ENCODE measurements at regions not wholly inside any gene's neighbourhood (a gene's known extent, or its start where the extent isn't known, plus 50 kb on each side); places are given as distances from the start of the nearest gene placed in this dataset.

GRCh38 chr1:70490153-70490552 lies 79.1 kb downstream of the CTH start:
- ChIA-PET CTCF (no interaction called here), POLR2A (no interaction called here)
- Histone ChIP-seq H3K4me3 (ENCODE audit: control insufficient read depth in 1 of 7, extremely low read depth in 1 of 7, insufficient read depth in 4 of 7, low read depth in 2 of 7, low read length in 6 of 7) (no peak overlapping the region), H3K36me3 (ENCODE audit: control insufficient read depth in 4 of 4, insufficient read depth in 4 of 4, low read length in 3 of 4) (no peaks in the 10 kb centered on the region), H3K9me3 (ENCODE audit: control extremely low read depth in 1 of 5, control insufficient read depth in 4 of 5, insufficient read depth in 2 of 5, low read depth in 1 of 5, low read length in 4 of 5) (peaks cover 0 to 3% (median 0%) of the 10 kb centered on the region in 5 experiments), H3K27ac (ENCODE audit: insufficient read depth in 1 of 2, low read depth in 1 of 2, low read length in 2 of 2, poor library complexity in 1 of 2, severe bottlenecking in 2 of 2) (no peak overlapping the region), H3K27me3 (replicated peaks in 2 of 5; ENCODE audit: control insufficient read depth in 4 of 5, insufficient read depth in 5 of 5, low read length in 4 of 5) (no peaks in the 10 kb centered on the region), H3K4me1 (ENCODE audit: control extremely low read depth in 1 of 4, control insufficient read depth in 4 of 4, insufficient read depth in 4 of 4, low read length in 3 of 4) (no peaks in the 10 kb centered on the region)
- WGBS (ENCODE audit: insufficient coverage) = no CpG with 5 or more reads among the region's 1 CpG
- no peak for DNase-seq

- no CpG with 5 or more reads among the region's 2 CpGs for WGBS (ENCODE audit: insufficient coverage)
- POLR2A ChIA-PET = no interaction called here
- Histone ChIP-seq H3K9me3 (ENCODE audit: control extremely low read depth in 1 of 5, control insufficient read depth in 4 of 5, insufficient read depth in 2 of 5, low read depth in 1 of 5, low read length in 4 of 5) (peaks cover 0 to 3% (median 0%) of the 10 kb centered on the region in 5 experiments), H3K27ac (ENCODE audit: insufficient read depth in 1 of 2, low read depth in 1 of 2, low read length in 2 of 2, poor library complexity in 1 of 2, severe bottlenecking in 2 of 2) (no peak overlapping the region), H3K27me3 (replicated peaks in 2 of 5; ENCODE audit: control insufficient read depth in 4 of 5, insufficient read depth in 5 of 5, low read length in 4 of 5) (no peaks in the 10 kb centered on the region), H3K36me3 (ENCODE audit: control insufficient read depth in 4 of 4, insufficient read depth in 4 of 4, low read length in 3 of 4) (no peaks in the 10 kb centered on the region), H3K4me3 (ENCODE audit: control insufficient read depth in 1 of 7, extremely low read depth in 1 of 7, insufficient read depth in 4 of 7, low read depth in 2 of 7, low read length in 6 of 7) (no peak overlapping the region), H3K4me1 (ENCODE audit: control extremely low read depth in 1 of 4, control insufficient read depth in 4 of 4, insufficient read depth in 4 of 4, low read length in 3 of 4) (peaks cover 0 to 4% (median 0%) of the 10 kb centered on the region in 4 experiments)
- CTCF ChIA-PET = interaction anchor here (1.2 kb wide), 1 partner anchor 370 kb away, joined by 3 read pairs; no protein-coding TSS in a partner anchor
- DNase-seq = no peak
Observed at GRCh38 chr1:70495370-70495769, 84.3 kb downstream of the CTH start.

DNA sequence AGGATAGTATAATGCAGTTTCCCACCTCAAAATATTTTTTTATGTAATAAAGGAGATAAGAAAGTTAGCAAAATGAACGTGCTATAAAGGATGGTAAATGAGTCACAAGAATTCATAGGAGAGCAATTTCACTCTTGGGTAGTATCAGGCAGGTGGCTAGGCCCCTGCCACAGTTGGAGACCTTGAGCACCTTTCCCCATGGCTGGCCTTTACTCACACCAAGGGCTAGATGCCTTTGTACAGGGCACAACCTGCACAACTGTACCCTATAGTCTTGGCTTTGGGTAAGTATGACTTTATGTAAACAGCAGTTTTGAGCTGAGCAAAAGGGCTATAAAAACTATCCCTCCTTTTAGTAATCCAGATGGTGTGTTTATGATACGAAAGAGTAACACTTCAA lies 85.1 kb downstream of the CTH start:
- no CpG with 5 or more reads among the region's 2 CpGs for WGBS (ENCODE audit: insufficient coverage)

GRCh38 chr1:70497152-70497551 lies 86.1 kb downstream of the CTH start:
- WGBS (ENCODE audit: insufficient coverage) = 97% methylated on average over 3 of the region's 3 CpGs
- CTCF ChIA-PET = no interaction called here
- Histone ChIP-seq H3K4me3 (ENCODE audit: control insufficient read depth in 1 of 7, extremely low read depth in 1 of 7, insufficient read depth in 4 of 7, low read depth in 2 of 7, low read length in 6 of 7) (no peak overlapping the region), H3K4me1 (ENCODE audit: control extremely low read depth in 1 of 4, control insufficient read depth in 4 of 4, insufficient read depth in 4 of 4, low read length in 3 of 4) (peaks cover 0 to 4% (median 0%) of the 10 kb centered on the region in 4 experiments), H3K27me3 (replicated peaks in 2 of 5; ENCODE audit: control insufficient read depth in 4 of 5, insufficient read depth in 5 of 5, low read length in 4 of 5) (no peaks in the 10 kb centered on the region), H3K36me3 (ENCODE audit: control insufficient read depth in 4 of 4, insufficient read depth in 4 of 4, low read length in 3 of 4) (no peaks in the 10 kb centered on the region), H3K9me3 (ENCODE audit: control extremely low read depth in 1 of 5, control insufficient read depth in 4 of 5, insufficient read depth in 2 of 5, low read depth in 1 of 5, low read length in 4 of 5) (no peaks in the 10 kb centered on the region), H3K27ac (ENCODE audit: insufficient read depth in 1 of 2, low read depth in 1 of 2, low read length in 2 of 2, poor library complexity in 1 of 2, severe bottlenecking in 2 of 2) (no peak overlapping the region)
- POLR2A ChIA-PET = no interaction called here
- no peak for DNase-seq

More for the DNA sequence above, 85.1 kb downstream of the CTH start:
- no peak overlapping the region for H3K4me3 ChIP-seq (ENCODE audit: control insufficient read depth in 1 of 7, extremely low read depth in 1 of 7, insufficient read depth in 4 of 7, low read depth in 2 of 7, low read length in 6 of 7)
- ChIA-PET POLR2A (no interaction called here), CTCF (no interaction called here)
- peaks cover 0 to 4% (median 0%) of the 10 kb centered on the region in 4 experiments for H3K4me1 ChIP-seq (ENCODE audit: control extremely low read depth in 1 of 4, control insufficient read depth in 4 of 4, insufficient read depth in 4 of 4, low read length in 3 of 4)
- no peak for DNase-seq
- no peak overlapping the region for H3K27ac ChIP-seq (ENCODE audit: insufficient read depth in 1 of 2, low read depth in 1 of 2, low read length in 2 of 2, poor library complexity in 1 of 2, severe bottlenecking in 2 of 2)
- no peaks in the 10 kb centered on the region for H3K27me3 ChIP-seq (replicated peaks in 2 of 5; ENCODE audit: control insufficient read depth in 4 of 5, insufficient read depth in 5 of 5, low read length in 4 of 5)
- no peaks in the 10 kb centered on the region for H3K36me3 ChIP-seq (ENCODE audit: control insufficient read depth in 4 of 4, insufficient read depth in 4 of 4, low read length in 3 of 4)
- no peaks in the 10 kb centered on the region for H3K9me3 ChIP-seq (ENCODE audit: control extremely low read depth in 1 of 5, control insufficient read depth in 4 of 5, insufficient read depth in 2 of 5, low read depth in 1 of 5, low read length in 4 of 5)

- 63% methylated on average over 1 of the region's 2 CpGs for WGBS (ENCODE audit: insufficient coverage)
- Histone ChIP-seq H3K36me3 (ENCODE audit: control insufficient read depth in 4 of 4, insufficient read depth in 4 of 4, low read length in 3 of 4) (no peaks in the 10 kb centered on the region), H3K4me1 (ENCODE audit: control extremely low read depth in 1 of 4, control insufficient read depth in 4 of 4, insufficient read depth in 4 of 4, low read length in 3 of 4) (peaks cover 0 to 4% (median 0%) of the 10 kb centered on the region in 4 experiments), H3K27ac (ENCODE audit: insufficient read depth in 1 of 2, low read depth in 1 of 2, low read length in 2 of 2, poor library complexity in 1 of 2, severe bottlenecking in 2 of 2) (no peak overlapping the region), H3K9me3 (ENCODE audit: control extremely low read depth in 1 of 5, control insufficient read depth in 4 of 5, insufficient read depth in 2 of 5, low read depth in 1 of 5, low read length in 4 of 5) (no peaks in the 10 kb centered on the region), H3K4me3 (ENCODE audit: control insufficient read depth in 1 of 7, extremely low read depth in 1 of 7, insufficient read depth in 4 of 7, low read depth in 2 of 7, low read length in 6 of 7) (no peak overlapping the region), H3K27me3 (replicated peaks in 2 of 5; ENCODE audit: control insufficient read depth in 4 of 5, insufficient read depth in 5 of 5, low read length in 4 of 5) (no peaks in the 10 kb centered on the region)
- CTCF ChIA-PET = no interaction called here
- POLR2A ChIA-PET = no interaction called here
- peak in 2 of 3 donors; percentile 7 to 8 for DNase-seq
Observed at GRCh38 chr1:70498666-70499065, 87.6 kb downstream of the CTH start.

GRCh38 chr1:70499695-70500094 lies 88.6 kb downstream of the CTH start:
- Histone ChIP-seq H3K27me3 (replicated peaks in 2 of 5; ENCODE audit: control insufficient read depth in 4 of 5, insufficient read depth in 5 of 5, low read length in 4 of 5) (no peaks in the 10 kb centered on the region), H3K36me3 (ENCODE audit: control insufficient read depth in 4 of 4, insufficient read depth in 4 of 4, low read length in 3 of 4) (no peaks in the 10 kb centered on the region), H3K4me1 (ENCODE audit: control extremely low read depth in 1 of 4, control insufficient read depth in 4 of 4, insufficient read depth in 4 of 4, low read length in 3 of 4) (peaks cover 0 to 4% (median 0%) of the 10 kb centered on the region in 4 experiments), H3K4me3 (ENCODE audit: control insufficient read depth in 1 of 7, extremely low read depth in 1 of 7, insufficient read depth in 4 of 7, low read depth in 2 of 7, low read length in 6 of 7) (no peak overlapping the region), H3K27ac (ENCODE audit: insufficient read depth in 1 of 2, low read depth in 1 of 2, low read length in 2 of 2, poor library complexity in 1 of 2, severe bottlenecking in 2 of 2) (no peak overlapping the region), H3K9me3 (ENCODE audit: control extremely low read depth in 1 of 5, control insufficient read depth in 4 of 5, insufficient read depth in 2 of 5, low read depth in 1 of 5, low read length in 4 of 5) (no peaks in the 10 kb centered on the region)
- ChIA-PET POLR2A (no interaction called here), CTCF (no interaction called here)
- WGBS (ENCODE audit: insufficient coverage) = no CpG with 5 or more reads among the region's 1 CpG
- DNase-seq = peak in 1 of 3 donors; percentile 14

GRCh38 chr1:70503358-70503757 lies 92.3 kb downstream of the CTH start:
- no peaks in the 10 kb centered on the region for H3K27me3 ChIP-seq (replicated peaks in 2 of 5; ENCODE audit: control insufficient read depth in 4 of 5, insufficient read depth in 5 of 5, low read length in 4 of 5)
- H3K4me3 ChIP-seq (ENCODE audit: control insufficient read depth in 1 of 7, extremely low read depth in 1 of 7, insufficient read depth in 4 of 7, low read depth in 2 of 7, low read length in 6 of 7) = no peak overlapping the region
- H3K27ac ChIP-seq (ENCODE audit: insufficient read depth in 1 of 2, low read depth in 1 of 2, low read length in 2 of 2, poor library complexity in 1 of 2, severe bottlenecking in 2 of 2) = no peak overlapping the region
- CTCF ChIA-PET = no interaction called here
- POLR2A ChIA-PET = no interaction called here
- no peaks in the 10 kb centered on the region for H3K36me3 ChIP-seq (ENCODE audit: control insufficient read depth in 4 of 4, insufficient read depth in 4 of 4, low read length in 3 of 4)
- no CpG with 5 or more reads among the region's 1 CpG for WGBS (ENCODE audit: insufficient coverage)
- DNase-seq = no peak
- peaks cover 0 to 4% (median 0%) of the 10 kb centered on the region in 4 experiments for H3K4me1 ChIP-seq (ENCODE audit: control extremely low read depth in 1 of 4, control insufficient read depth in 4 of 4, insufficient read depth in 4 of 4, low read length in 3 of 4)
- H3K9me3 ChIP-seq (ENCODE audit: control extremely low read depth in 1 of 5, control insufficient read depth in 4 of 5, insufficient read depth in 2 of 5, low read depth in 1 of 5, low read length in 4 of 5) = no peaks in the 10 kb centered on the region
